Fibroblast of villous mesenchyme (primary cell): ENCODE measurements at regions not wholly inside any gene's neighbourhood (a gene's known extent, or its start where the extent isn't known, plus 50 kb on each side); places are given as distances from the start of the nearest gene placed in this dataset.

ENCODE experiments used
- DNase-seq: peaks from one replicate; pipeline ENCODE4 v3.0.0-alpha.2; 2010; ENCODE audit warnings: low read depth
- H3K4me3 ChIP-seq: 2 replicates; pipeline ENCODE4 v1.5.1; 2011; ENCODE audit warnings: low read depth, mild to moderate bottlenecking, low read length
- CTCF ChIP-seq: IDR thresholded peaks from 2 replicates; pipeline ENCODE4 v1.5.1; 2012; ENCODE audit warnings: low read depth, mild to moderate bottlenecking, low read length; ENCODE audit not compliant: insufficient read depth

GRCh38 chr1:94672001-94672400 lies 130.4 kb upstream of the F3 start:
- TF ChIP-seq CTCF, result no peak
- DNase-seq, result no peak
- H3K4me3 ChIP-seq, result no peak overlapping the region

- DNase-seq, result peak; percentile 72
- H3K4me3 ChIP-seq, result no peak overlapping the region
- TF ChIP-seq CTCF, result no peak
Measured at GRCh38 chr1:94670273-94670672, 128.7 kb upstream of the F3 start.

DNA sequence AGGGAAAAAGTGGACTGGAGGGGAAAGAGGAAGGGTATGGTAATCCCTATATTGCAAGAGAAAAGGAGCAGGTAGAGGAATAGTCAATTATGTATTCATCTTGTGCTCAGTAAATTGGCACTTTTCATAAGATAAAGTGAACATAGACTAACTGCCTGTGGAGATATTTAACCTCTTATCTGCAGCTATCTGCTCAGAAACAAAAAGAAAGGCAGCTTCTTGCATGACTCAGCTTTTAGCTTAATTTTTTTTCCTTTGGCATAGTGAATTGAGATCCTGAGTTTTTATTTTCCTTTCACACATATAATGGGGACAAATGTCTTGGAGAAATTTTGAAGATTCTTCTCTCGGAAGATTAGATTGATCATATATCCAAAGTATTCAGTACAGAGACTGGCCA lies 127.6 kb upstream of the F3 start:
- TF ChIP-seq CTCF, result no peak
- DNase-seq, result no peak
- no peak overlapping the region for H3K4me3 ChIP-seq

GRCh38 chr1:94668528-94668927 lies 127.0 kb upstream of the F3 start:
- DNase-seq, result no peak
- no peak for TF ChIP-seq CTCF
- no peak overlapping the region for H3K4me3 ChIP-seq

- TF ChIP-seq CTCF, result no peak
Measured at GRCh38 chr1:94667818-94668217, 126.3 kb upstream of the F3 start.

GRCh38 chr1:94666797-94667196 lies 125.2 kb upstream of the F3 start:
- no peak for DNase-seq
- no peak overlapping the region for H3K4me3 ChIP-seq
- TF ChIP-seq CTCF, result no peak

More at GRCh38 chr1:94667818-94668217, 126.3 kb upstream of the F3 start:
- DNase-seq, result peak; percentile 80
- H3K4me3 ChIP-seq, result no peak overlapping the region

GRCh38 chr1:94661431-94661932 lies 119.9 kb upstream of the F3 start:
- no peak overlapping the region for H3K4me3 ChIP-seq
- DNase-seq, result no peak
- TF ChIP-seq CTCF, result no peak
